ENCODE measurements at regions not wholly inside any gene's neighbourhood (a gene's known extent, or its start where the extent isn't known, plus 50 kb on each side); places are given as distances from the start of the nearest gene placed in this dataset.
"Not testable (repeated sequence)": the region's sequence is repeated elsewhere in the genome, so short reads cannot be mapped to it uniquely, and the experiment has no call there.

DNA sequence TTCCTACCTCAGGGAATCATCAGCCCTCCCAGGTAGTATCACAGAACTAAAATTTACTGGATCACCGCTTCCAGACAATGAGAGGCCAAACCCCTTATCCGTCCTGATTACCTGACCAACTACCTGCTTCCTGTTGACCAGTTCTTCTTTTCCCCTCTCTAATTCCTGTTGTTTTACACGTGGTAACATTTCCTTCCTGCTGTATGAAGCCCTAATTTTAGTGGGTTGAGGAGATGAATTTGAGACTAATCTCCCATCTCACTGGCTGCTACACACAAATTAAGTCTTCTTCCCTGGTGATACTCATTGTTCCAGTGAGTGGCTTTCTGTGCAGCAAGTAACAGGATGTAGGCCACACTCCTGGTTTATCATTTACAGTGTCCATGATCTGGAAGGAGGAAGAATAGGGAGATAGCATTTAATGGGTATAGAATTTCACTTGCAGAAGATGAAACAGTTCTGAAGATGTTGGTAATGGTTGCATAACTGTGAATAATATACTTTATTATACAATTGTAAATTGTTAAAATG lies 2112.9 kb downstream of the NCAM2 start:
- DNase-seq (ENCODE audit: low read depth), result no peak
- TF ChIP-seq, protein P1, sequence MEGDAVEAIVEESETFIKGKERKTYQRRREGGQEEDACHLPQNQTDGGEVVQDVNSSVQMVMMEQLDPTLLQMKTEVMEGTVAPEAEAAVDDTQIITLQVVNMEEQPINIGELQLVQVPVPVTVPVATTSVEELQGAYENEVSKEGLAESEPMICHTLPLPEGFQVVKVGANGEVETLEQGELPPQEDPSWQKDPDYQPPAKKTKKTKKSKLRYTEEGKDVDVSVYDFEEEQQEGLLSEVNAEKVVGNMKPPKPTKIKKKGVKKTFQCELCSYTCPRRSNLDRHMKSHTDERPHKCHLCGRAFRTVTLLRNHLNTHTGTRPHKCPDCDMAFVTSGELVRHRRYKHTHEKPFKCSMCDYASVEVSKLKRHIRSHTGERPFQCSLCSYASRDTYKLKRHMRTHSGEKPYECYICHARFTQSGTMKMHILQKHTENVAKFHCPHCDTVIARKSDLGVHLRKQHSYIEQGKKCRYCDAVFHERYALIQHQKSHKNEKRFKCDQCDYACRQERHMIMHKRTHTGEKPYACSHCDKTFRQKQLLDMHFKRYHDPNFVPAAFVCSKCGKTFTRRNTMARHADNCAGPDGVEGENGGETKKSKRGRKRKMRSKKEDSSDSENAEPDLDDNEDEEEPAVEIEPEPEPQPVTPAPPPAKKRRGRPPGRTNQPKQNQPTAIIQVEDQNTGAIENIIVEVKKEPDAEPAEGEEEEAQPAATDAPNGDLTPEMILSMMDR (IDR thresholded peaks at IDR 0.05; ENCODE audit: control insufficient read depth, insufficient read depth, low read depth, low read length, missing control alignments), result no peak
- H3K4me3 ChIP-seq (ENCODE audit: control insufficient read depth, low read depth, low read length), result no peak overlapping the region

DNA sequence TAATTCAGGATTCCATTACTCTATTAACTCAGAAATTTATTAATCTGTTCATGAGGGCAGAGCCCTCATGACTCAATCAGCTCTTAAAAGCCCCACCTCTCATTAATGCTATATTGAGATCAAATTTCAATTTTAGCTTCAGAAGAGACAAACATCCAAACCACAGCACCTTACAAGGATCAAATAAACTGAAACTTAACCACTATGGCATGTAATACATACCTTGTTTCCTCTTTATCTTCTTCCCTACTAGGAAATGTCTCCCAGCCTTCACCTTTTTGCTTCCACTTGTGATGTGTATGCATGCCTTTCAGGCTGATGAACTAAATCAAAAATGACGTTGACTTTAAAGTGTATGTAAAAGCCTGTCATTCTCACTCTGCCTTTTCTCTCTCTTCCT lies 2121.3 kb downstream of the NCAM2 start:
- H3K4me3 ChIP-seq (ENCODE audit: control insufficient read depth, low read depth, low read length), result no peak overlapping the region
- no peak for DNase-seq (ENCODE audit: low read depth)
- TF ChIP-seq, protein P1 (IDR thresholded peaks at IDR 0.05; ENCODE audit: control insufficient read depth, insufficient read depth, low read depth, low read length, missing control alignments), result no peak

DNA sequence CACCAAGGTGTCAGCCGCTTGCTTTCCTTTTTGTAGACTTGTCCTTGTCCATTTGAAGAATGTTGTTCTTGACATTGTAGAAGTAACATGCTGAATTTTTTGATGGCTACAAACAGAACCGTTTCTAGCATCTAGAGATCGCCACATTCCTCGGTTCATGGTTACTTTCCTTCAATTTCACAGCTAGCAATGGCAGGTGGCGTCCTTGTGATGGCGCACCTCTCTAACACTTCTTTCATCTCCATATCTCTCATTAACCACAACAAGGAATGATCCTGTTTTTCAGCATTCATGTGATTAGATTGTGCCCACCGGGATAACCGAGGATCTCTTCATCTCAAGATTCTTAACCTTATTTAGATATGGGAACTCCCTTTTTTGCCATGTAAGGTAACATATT lies 2129.8 kb downstream of the NCAM2 start:
- H3K4me3 ChIP-seq (ENCODE audit: control insufficient read depth, low read depth, low read length), result no peak overlapping the region
- no peak for DNase-seq (ENCODE audit: low read depth)
- TF ChIP-seq, protein P1 (IDR thresholded peaks at IDR 0.05; ENCODE audit: control insufficient read depth, insufficient read depth, low read depth, low read length, missing control alignments), result no peak

DNA sequence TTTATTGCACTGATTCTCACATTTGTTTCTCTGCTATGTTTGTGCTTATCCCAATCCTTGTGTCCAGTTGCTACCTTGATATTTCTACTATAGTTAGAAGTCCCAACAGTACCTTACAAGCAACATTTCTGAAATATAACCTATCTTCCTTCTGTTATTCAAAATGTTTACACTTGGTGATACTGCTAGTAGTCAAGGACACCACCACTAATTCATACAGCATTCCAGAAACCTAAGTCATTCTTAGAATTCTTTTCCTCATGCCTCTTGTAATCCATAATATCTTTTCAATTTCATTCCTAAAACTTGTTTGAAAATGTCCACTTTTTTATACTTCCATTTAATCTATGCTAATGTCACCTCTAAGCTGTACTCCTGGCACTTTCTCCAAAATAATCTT lies 2132.1 kb downstream of the NCAM2 start:
- TF ChIP-seq, protein P1 (IDR thresholded peaks at IDR 0.05; ENCODE audit: control insufficient read depth, insufficient read depth, low read depth, low read length, missing control alignments), result no peak
- no peak overlapping the region for H3K4me3 ChIP-seq (ENCODE audit: control insufficient read depth, low read depth, low read length)
- no peak for DNase-seq (ENCODE audit: low read depth)

DNA sequence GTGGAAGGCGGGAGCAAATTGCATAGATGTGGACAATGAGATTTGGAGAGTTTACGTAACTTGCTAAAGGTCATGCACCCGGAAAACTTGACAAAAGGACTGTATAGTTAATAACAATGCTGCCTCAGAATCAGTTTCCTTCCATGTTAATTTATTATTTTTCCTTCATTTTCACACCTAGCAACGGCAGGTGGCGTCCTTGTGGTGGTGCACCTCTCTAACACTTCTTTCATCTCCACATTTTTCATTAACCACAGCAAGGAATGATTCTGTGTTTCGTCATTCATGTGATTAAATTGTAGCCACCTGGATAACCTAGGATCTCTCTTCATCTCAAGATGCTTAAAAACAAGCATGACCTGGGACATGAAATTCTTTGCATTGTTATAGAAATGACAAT lies 2133.0 kb downstream of the NCAM2 start:
- H3K4me3 ChIP-seq (ENCODE audit: control insufficient read depth, low read depth, low read length), result no peak overlapping the region
- TF ChIP-seq, protein P1 (IDR thresholded peaks at IDR 0.05; ENCODE audit: control insufficient read depth, insufficient read depth, low read depth, low read length, missing control alignments), result no peak
- no peak for DNase-seq (ENCODE audit: low read depth)

DNA sequence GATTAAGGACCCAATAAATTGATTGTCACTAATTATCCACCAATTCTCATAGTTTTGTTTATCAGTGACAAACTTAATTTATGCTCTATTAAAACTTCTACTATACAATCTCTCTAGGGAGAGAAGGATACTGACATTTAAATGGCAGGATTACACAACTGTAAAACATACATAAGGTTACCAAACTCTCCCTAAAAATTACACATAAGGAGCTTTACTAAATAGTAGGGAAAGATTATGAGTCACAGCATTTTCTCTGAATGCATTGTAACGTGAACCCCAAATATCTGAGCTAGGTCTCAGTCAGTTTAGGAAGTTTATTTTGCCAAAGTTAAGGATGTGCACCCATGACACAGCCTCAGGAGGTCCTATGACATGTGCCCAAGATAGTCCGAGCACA lies 2140.6 kb downstream of the NCAM2 start:
- H3K4me3 ChIP-seq (ENCODE audit: control insufficient read depth, low read depth, low read length), result no peak overlapping the region
- TF ChIP-seq, protein P1 (IDR thresholded peaks at IDR 0.05; ENCODE audit: control insufficient read depth, insufficient read depth, low read depth, low read length, missing control alignments), result no peak
- DNase-seq (ENCODE audit: low read depth), result no peak

DNA sequence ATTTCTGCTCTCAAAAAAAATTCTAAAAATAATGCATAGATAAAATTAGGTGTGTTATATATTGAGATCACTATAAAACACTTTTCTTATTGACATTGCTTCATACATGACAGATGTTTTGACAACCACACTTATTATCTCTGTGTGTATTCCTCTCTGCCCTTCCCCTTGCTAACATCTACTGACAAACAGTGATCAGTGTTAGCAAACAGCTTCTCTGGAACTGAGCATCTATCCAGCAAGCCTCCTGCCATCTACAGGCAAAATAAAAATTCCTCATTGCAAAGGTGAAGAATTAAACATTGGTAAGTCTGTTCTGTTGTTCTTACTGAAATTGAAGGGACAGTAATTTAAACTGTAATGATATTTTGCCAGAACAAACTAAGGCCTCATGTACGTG lies 2153.9 kb downstream of the NCAM2 start:
- DNase-seq (ENCODE audit: low read depth), result no peak
- TF ChIP-seq, protein P1 (IDR thresholded peaks at IDR 0.05; ENCODE audit: control insufficient read depth, insufficient read depth, low read depth, low read length, missing control alignments), result no peak
- H3K4me3 ChIP-seq (ENCODE audit: control insufficient read depth, low read depth, low read length), result no peak overlapping the region

DNA sequence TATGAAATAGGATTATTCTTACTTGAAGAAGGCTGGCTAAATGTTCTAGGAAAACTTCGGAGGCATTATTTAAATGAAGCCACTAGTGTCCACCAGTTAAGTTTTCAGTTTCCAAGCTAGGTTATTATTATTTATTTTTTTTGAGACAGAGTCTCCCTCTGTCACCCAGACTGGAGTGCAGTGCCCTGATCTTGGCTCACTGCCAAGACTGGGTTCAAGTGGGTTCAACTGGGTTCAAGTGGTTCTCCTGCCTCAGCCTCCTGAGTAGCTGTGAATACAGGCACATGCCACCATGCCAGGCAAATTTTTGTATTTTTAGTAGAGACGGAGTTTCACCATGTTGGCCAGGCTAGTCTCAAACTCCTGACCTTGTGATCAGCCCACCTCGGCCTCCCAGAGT lies 2155.6 kb downstream of the NCAM2 start:
- not testable (repeated sequence) for DNase-seq (ENCODE audit: low read depth); H3K4me3 ChIP-seq (ENCODE audit: control insufficient read depth, low read depth, low read length)
